SK-N-SH treated with all-trans-retinoic acid at 6 μM for 48 hours (cell line): ENCODE measurements at regions not wholly inside any gene's neighbourhood (a gene's known extent, or its start where the extent isn't known, plus 50 kb on each side); places are given as distances from the start of the nearest gene placed in this dataset.
A peak's percentile ranks its signal among the peaks of the same experiment; 100 is the strongest.

Experiments used
- ATAC-seq: fragments of 200-7000 bp; cut with Tn5 transposase; 3 replicates; pipeline ENCODE4 v1.9.1; 2020; ENCODE audit warnings: mild to moderate bottlenecking, moderate library complexity
- ARNTL ChIP-seq: fragments of 450-650 bp; formaldehyde crosslinking; IDR thresholded peaks from 2 replicates; pipeline ENCODE4 v1.5.0; 2020; ENCODE audit warnings: low read depth, mild to moderate bottlenecking, moderate library complexity, borderline replicate concordance
- BACH2 ChIP-seq: fragments of 250-450 bp; sonication (Bioruptor Pico); IDR thresholded peaks from 2 replicates; pipeline ENCODE4 v1.9.0; 2021; ENCODE audit warnings: mild to moderate bottlenecking, borderline replicate concordance
- CREB5 ChIP-seq: fragments of 250-450 bp; sonication (Bioruptor Pico); IDR thresholded peaks from 2 replicates; pipeline ENCODE4 v1.5.1; 2020; ENCODE audit warnings: low read depth, mild to moderate bottlenecking, moderate library complexity
- CSDC2 ChIP-seq: fragments of 250-450 bp; sonication (Bioruptor Pico); IDR thresholded peaks from 2 replicates; pipeline ENCODE4 v1.5.0; 2020; ENCODE audit warnings: mild to moderate bottlenecking, moderate library complexity
- CSRNP3 ChIP-seq: fragments of 250-450 bp; sonication (Bioruptor Pico); IDR thresholded peaks from 2 replicates; pipeline ENCODE4 v1.5.1; 2021; ENCODE audit warnings: mild to moderate bottlenecking, moderate library complexity
- ESRRG ChIP-seq: fragments of 250-450 bp; sonication (Bioruptor Pico); IDR thresholded peaks from 2 replicates; pipeline ENCODE4 v1.6.1; 2021; ENCODE audit warnings: mild to moderate bottlenecking
- GLIS3 ChIP-seq: fragments of 250-450 bp; sonication (Bioruptor Pico); IDR thresholded peaks from 2 replicates; pipeline ENCODE4 v1.5.0; 2020; ENCODE audit warnings: mild to moderate bottlenecking, moderate library complexity
- ISL1 ChIP-seq: fragments of 250-450 bp; sonication (Bioruptor Pico); IDR thresholded peaks from 2 replicates; pipeline ENCODE4 v2.1.2; 2022; ENCODE audit warnings: mild to moderate bottlenecking, moderate library complexity
- OSR1 ChIP-seq: fragments of 250-450 bp; sonication (Bioruptor Pico); IDR thresholded peaks from 2 replicates; pipeline ENCODE4 v1.8.0; 2022; ENCODE audit warnings: moderate library complexity, mild to moderate bottlenecking, inconsistent platforms
- PATZ1 ChIP-seq: fragments of 250-450 bp; sonication (Bioruptor Pico); IDR thresholded peaks from 2 replicates; pipeline ENCODE4 v1.8.0; 2020; ENCODE audit warnings: mild to moderate bottlenecking, moderate library complexity, borderline replicate concordance
- PPARA ChIP-seq: fragments of 250-450 bp; sonication (Bioruptor Pico); IDR thresholded peaks from 2 replicates; pipeline ENCODE4 v1.5.0; 2020; ENCODE audit warnings: mild to moderate bottlenecking, borderline replicate concordance
- RARB ChIP-seq: fragments of 250-450 bp; sonication (Bioruptor Pico); IDR thresholded peaks from 2 replicates; pipeline ENCODE4 v1.8.0; 2021; ENCODE audit warnings: mild to moderate bottlenecking, moderate library complexity
- SNAI2 ChIP-seq: fragments of 250-450 bp; sonication (Bioruptor Pico); IDR thresholded peaks from 2 replicates; pipeline ENCODE4 v1.5.0; 2020; ENCODE audit warnings: mild to moderate bottlenecking, moderate library complexity
- TCF4 ChIP-seq: fragments of 250-450 bp; sonication (Bioruptor Pico); IDR thresholded peaks from 2 replicates; pipeline ENCODE4 v1.8.0; 2021; ENCODE audit warnings: mild to moderate bottlenecking, moderate library complexity, borderline replicate concordance
- TOX ChIP-seq: fragments of 250-450 bp; sonication (Bioruptor Pico); IDR thresholded peaks from 2 replicates; pipeline ENCODE4 v1.8.0; 2021; ENCODE audit warnings: mild to moderate bottlenecking, moderate library complexity, borderline replicate concordance
- ZC3H10 ChIP-seq: fragments of 250-450 bp; sonication (Bioruptor Pico); IDR thresholded peaks from 2 replicates; pipeline ENCODE4 v1.5.1; 2021; ENCODE audit warnings: mild to moderate bottlenecking, moderate library complexity
- ZFP3 ChIP-seq: fragments of 250-450 bp; sonication (Bioruptor Pico); IDR thresholded peaks from 2 replicates; pipeline ENCODE4 v1.5.0; 2020; ENCODE audit warnings: mild to moderate bottlenecking, moderate library complexity
- ZFP30 ChIP-seq: fragments of 450-650 bp; formaldehyde crosslinking; IDR thresholded peaks from 2 replicates; pipeline ENCODE4 v1.5.0; 2022; ENCODE audit warnings: mild to moderate bottlenecking, moderate library complexity
- ZNF565 ChIP-seq: fragments of 450-650 bp; formaldehyde crosslinking; conservative IDR thresholded peaks from 2 replicates; pipeline ENCODE4 v1.5.0; 2020; ENCODE audit warnings: low read depth, mild to moderate bottlenecking, moderate library complexity
- ZNF70 ChIP-seq: fragments of 450-650 bp; formaldehyde crosslinking; IDR thresholded peaks from 2 replicates; pipeline ENCODE4 v1.5.0; 2020; ENCODE audit warnings: mild to moderate bottlenecking, moderate library complexity
- ZNF8 ChIP-seq: fragments of 450-650 bp; formaldehyde crosslinking; IDR thresholded peaks from 2 replicates; pipeline ENCODE4 v1.5.0; 2020; ENCODE audit warnings: mild to moderate bottlenecking, moderate library complexity
- TF ChIP-seq, protein P1 (sequence below): fragments of 250-450 bp; sonication (Bioruptor Pico); IDR thresholded peaks from 2 replicates; pipeline ENCODE4 v1.8.0; 2021; ENCODE audit warnings: low read depth, mild to moderate bottlenecking, moderate library complexity, borderline replicate concordance
- TF ChIP-seq, protein P2 (sequence below): fragments of 250-450 bp; sonication (Bioruptor Pico); IDR thresholded peaks from 2 replicates; pipeline ENCODE4 v1.5.0; 2020; ENCODE audit warnings: mild to moderate bottlenecking, moderate library complexity

DNA sequence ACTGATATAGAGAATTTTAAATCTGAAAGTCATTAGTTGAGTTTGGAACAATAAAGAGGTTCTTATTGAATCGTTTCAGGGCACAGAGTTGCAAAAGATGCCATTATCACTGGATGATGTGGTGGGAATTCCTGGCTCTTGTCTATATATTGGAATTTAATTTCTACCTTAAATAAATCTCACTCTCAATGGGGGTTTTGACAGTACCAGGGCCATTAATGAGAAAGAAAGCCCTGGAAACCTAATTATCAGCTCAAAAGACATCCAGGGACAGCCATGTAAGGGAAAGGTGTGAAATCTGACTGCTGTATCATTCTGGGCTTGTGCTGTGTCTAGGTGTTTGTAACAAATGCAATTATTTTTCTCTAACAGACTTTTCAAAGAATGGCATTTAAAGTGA lies 285.7 kb downstream of the TBL1XR1 start:
- TF ChIP-seq PPARA, result no peak

DNA sequence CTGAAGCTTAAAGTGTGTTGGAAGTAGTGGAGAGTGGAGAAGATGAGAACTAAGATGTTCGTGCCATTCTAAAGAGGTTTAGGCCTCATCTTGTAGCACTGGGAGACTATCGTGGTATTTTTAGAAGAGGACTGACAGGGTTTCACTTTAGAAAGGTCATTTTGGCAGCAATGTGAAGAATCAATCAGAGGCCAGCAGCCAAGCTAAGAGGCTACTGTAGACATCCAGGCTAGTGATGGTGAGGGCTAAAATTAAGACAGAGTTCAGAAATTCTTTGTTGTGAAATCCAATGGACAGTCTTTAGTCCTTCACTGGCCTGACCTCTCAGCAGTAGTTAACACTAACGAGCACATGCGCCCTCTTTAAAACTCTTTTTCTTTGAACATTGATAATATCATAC lies 288.2 kb downstream of the TBL1XR1 start:
- TF ChIP-seq TOX (CRISPR knock-in tag) (no peak), RARB (CRISPR knock-in tag) (no peak), ZNF70 (no peak), GLIS3 (CRISPR knock-in tag) (no peak), ESRRG (CRISPR knock-in tag) (no peak)
- TF ChIP-seq, protein P1, sequence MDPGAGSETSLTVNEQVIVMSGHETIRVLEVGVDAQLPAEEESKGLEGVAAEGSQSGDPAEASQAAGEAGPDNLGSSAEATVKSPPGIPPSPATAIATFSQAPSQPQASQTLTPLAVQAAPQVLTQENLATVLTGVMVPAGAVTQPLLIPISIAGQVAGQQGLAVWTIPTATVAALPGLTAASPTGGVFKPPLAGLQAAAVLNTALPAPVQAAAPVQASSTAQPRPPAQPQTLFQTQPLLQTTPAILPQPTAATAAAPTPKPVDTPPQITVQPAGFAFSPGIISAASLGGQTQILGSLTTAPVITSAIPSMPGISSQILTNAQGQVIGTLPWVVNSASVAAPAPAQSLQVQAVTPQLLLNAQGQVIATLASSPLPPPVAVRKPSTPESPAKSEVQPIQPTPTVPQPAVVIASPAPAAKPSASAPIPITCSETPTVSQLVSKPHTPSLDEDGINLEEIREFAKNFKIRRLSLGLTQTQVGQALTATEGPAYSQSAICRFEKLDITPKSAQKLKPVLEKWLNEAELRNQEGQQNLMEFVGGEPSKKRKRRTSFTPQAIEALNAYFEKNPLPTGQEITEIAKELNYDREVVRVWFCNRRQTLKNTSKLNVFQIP, result no peak
- ATAC-seq, result no peak

More for the DNA sequence above, 285.7 kb downstream of the TBL1XR1 start:
- ATAC-seq, result no peak

GRCh38 chr3:176906046-176906905 lies 291.0 kb downstream of the TBL1XR1 start:
- ATAC-seq, result peak; percentile 59; the same call in 2 of the 3 replicates
- 0 out of 2 replicates have a peak, but pooled peaks have one; percentile 61 for TF ChIP-seq CSDC2
- no peak for TF ChIP-seq OSR1 (CRISPR knock-in tag)
- TF ChIP-seq ZNF8, result no peak
- TF ChIP-seq ZFP30 (CRISPR knock-in tag), result no peak
- TF ChIP-seq PPARA, result no peak
- TF ChIP-seq PATZ1 (CRISPR knock-in tag), result no peak
- no peak for TF ChIP-seq CSRNP3 (CRISPR knock-in tag)
- TF ChIP-seq GLIS3 (CRISPR knock-in tag), result 0 out of 2 replicates have a peak, but pooled peaks have one; percentile 52
- TF ChIP-seq, protein P2, sequence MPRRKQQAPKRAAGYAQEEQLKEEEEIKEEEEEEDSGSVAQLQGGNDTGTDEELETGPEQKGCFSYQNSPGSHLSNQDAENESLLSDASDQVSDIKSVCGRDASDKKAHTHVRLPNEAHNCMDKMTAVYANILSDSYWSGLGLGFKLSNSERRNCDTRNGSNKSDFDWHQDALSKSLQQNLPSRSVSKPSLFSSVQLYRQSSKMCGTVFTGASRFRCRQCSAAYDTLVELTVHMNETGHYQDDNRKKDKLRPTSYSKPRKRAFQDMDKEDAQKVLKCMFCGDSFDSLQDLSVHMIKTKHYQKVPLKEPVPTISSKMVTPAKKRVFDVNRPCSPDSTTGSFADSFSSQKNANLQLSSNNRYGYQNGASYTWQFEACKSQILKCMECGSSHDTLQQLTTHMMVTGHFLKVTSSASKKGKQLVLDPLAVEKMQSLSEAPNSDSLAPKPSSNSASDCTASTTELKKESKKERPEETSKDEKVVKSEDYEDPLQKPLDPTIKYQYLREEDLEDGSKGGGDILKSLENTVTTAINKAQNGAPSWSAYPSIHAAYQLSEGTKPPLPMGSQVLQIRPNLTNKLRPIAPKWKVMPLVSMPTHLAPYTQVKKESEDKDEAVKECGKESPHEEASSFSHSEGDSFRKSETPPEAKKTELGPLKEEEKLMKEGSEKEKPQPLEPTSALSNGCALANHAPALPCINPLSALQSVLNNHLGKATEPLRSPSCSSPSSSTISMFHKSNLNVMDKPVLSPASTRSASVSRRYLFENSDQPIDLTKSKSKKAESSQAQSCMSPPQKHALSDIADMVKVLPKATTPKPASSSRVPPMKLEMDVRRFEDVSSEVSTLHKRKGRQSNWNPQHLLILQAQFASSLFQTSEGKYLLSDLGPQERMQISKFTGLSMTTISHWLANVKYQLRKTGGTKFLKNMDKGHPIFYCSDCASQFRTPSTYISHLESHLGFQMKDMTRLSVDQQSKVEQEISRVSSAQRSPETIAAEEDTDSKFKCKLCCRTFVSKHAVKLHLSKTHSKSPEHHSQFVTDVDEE (CRISPR knock-in tag), result peak; percentile 80
- 0 out of 2 replicates have a peak, but pooled peaks have one; percentile 32 for TF ChIP-seq ESRRG (CRISPR knock-in tag)
- TF ChIP-seq ZFP3 (CRISPR knock-in tag), result peak; percentile 63; the same call in 1 of the 2 replicates
- no peak for TF ChIP-seq ZC3H10 (CRISPR knock-in tag)
- no peak for TF ChIP-seq TOX (CRISPR knock-in tag)
- TF ChIP-seq ISL1 (CRISPR knock-in tag), result peak; percentile 93
- TF ChIP-seq SNAI2, result peak; percentile 67; the same call in 1 of the 2 replicates
- no peak; the same call in 1 of the 2 replicates for TF ChIP-seq TCF4 (CRISPR knock-in tag)
- no peak for TF ChIP-seq RARB (CRISPR knock-in tag)
- peak; percentile 59; the same call in 1 of the 2 replicates for TF ChIP-seq ZNF565 (CRISPR knock-in tag)
- TF ChIP-seq CREB5 (CRISPR knock-in tag), result peak; percentile 79
- TF ChIP-seq, protein P1, result no peak
- TF ChIP-seq BACH2 (CRISPR knock-in tag), result no peak
- TF ChIP-seq ARNTL (CRISPR knock-in tag), result no peak
- TF ChIP-seq ZNF70, result no peak
